ENCODE measurements at regions not wholly inside any gene's neighbourhood (a gene's known extent, or its start where the extent isn't known, plus 50 kb on each side); places are given as distances from the start of the nearest gene placed in this dataset.

DNA sequence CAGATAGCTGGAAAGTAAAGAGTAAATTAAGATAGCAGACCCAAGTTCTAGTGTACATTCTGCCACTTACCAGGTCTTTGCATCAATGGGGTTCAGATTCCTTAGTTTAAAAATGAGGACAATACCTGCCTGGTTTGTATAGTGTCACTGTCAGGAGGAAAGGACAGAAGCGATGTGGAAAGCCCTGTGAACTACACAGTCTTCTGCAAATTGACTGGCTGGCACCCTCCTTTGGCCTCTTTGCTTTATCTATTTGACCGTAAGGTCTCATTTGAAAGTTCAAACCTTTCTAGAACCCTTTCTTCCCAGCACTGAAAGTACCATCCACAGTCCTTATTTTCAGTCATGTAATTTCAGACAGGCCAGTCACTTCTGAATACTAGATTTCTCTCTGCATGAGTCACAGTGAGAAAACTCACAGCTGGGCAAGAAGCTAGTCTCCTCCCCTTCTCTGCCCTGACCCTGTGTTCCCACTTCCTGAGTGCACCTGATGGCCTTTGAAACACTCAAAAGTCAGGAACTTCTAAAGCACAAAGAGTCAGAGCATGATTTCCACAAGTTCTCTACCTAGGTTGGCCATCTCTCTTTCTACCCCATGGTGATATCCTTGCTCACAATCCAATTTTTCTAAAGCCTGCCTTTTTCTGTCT lies 91.3 kb upstream of the RASEF start:
- TF ChIP-seq EZH2 (IDR thresholded peaks at IDR 0.05; ENCODE audit: low read depth) = no peak
- TF ChIP-seq, protein P1, sequence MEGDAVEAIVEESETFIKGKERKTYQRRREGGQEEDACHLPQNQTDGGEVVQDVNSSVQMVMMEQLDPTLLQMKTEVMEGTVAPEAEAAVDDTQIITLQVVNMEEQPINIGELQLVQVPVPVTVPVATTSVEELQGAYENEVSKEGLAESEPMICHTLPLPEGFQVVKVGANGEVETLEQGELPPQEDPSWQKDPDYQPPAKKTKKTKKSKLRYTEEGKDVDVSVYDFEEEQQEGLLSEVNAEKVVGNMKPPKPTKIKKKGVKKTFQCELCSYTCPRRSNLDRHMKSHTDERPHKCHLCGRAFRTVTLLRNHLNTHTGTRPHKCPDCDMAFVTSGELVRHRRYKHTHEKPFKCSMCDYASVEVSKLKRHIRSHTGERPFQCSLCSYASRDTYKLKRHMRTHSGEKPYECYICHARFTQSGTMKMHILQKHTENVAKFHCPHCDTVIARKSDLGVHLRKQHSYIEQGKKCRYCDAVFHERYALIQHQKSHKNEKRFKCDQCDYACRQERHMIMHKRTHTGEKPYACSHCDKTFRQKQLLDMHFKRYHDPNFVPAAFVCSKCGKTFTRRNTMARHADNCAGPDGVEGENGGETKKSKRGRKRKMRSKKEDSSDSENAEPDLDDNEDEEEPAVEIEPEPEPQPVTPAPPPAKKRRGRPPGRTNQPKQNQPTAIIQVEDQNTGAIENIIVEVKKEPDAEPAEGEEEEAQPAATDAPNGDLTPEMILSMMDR (conservative IDR thresholded peaks at IDR 0.05) = no peak

All from PC-9 (cell line).